ENCODE measurements at regions not wholly inside any gene's neighbourhood (a gene's known extent, or its start where the extent isn't known, plus 50 kb on each side); places are given as distances from the start of the nearest gene placed in this dataset.

- TF ChIP-seq POLR2AphosphoS5 (IDR thresholded peaks at IDR 0.05; ENCODE audit: low read depth) (no peak), CTCF (conservative IDR thresholded peaks at IDR 0.05; ENCODE audit: low read depth in 2 of 2) (no peak), EZH2 (IDR thresholded peaks at IDR 0.05; ENCODE audit: low read depth, unreplicated experiment) (no peak), CREB1 (CRISPR knock-in tag; IDR thresholded peaks at IDR 0.05; ENCODE audit: low read depth) (no peak), EZH2phosphoT487 (IDR thresholded peaks at IDR 0.05; ENCODE audit: unreplicated experiment) (no peak), REST (IDR thresholded peaks at IDR 0.05; ENCODE audit: unreplicated experiment) (no peak), JUNB (IDR thresholded peaks at IDR 0.05; ENCODE audit: unreplicated experiment) (no peak), ETS1 (IDR thresholded peaks at IDR 0.05) (no peak), ZNF331 (CRISPR knock-in tag; IDR thresholded peaks at IDR 0.05; ENCODE audit: low read depth) (no peak), STAT1 (IDR thresholded peaks at IDR 0.05; ENCODE audit: unreplicated experiment) (no peak)
Measured at GRCh38 chr1:90386899-90387720, 330.0 kb downstream of the BARHL2 start.

All from GM23338 (cell line).